PFSK-1 (cell line): ENCODE measurements at regions not wholly inside any gene's neighbourhood (a gene's known extent, or its start where the extent isn't known, plus 50 kb on each side); places are given as distances from the start of the nearest gene placed in this dataset.

Experiments
- POLR2AphosphoS5 ChIP-seq: IDR thresholded peaks from 2 replicates; pipeline ENCODE4 v1.6.1; 2012; ENCODE audit warnings: low read depth, mild to moderate bottlenecking, control low read depth, low read length, moderate library complexity
- TF ChIP-seq, protein P1 (sequence below), 2 experiments: IDR thresholded peaks; 2 replicates each; pipeline versions ENCODE4 v1.6.1 to v1.8.0; 2011 to 2012; ENCODE audit warnings: low read depth in 2 of 2, low read length in 2 of 2, control low read depth in 1 of 2, inconsistent platforms in 1 of 2, mild to moderate bottlenecking in 1 of 2, moderate library complexity in 1 of 2; ENCODE audit not compliant: insufficient read depth in 1 of 2

GRCh38 chr7:25726170-25726780 lies 425.7 kb upstream of the NFE2L3 start:
- TF ChIP-seq, protein P1, sequence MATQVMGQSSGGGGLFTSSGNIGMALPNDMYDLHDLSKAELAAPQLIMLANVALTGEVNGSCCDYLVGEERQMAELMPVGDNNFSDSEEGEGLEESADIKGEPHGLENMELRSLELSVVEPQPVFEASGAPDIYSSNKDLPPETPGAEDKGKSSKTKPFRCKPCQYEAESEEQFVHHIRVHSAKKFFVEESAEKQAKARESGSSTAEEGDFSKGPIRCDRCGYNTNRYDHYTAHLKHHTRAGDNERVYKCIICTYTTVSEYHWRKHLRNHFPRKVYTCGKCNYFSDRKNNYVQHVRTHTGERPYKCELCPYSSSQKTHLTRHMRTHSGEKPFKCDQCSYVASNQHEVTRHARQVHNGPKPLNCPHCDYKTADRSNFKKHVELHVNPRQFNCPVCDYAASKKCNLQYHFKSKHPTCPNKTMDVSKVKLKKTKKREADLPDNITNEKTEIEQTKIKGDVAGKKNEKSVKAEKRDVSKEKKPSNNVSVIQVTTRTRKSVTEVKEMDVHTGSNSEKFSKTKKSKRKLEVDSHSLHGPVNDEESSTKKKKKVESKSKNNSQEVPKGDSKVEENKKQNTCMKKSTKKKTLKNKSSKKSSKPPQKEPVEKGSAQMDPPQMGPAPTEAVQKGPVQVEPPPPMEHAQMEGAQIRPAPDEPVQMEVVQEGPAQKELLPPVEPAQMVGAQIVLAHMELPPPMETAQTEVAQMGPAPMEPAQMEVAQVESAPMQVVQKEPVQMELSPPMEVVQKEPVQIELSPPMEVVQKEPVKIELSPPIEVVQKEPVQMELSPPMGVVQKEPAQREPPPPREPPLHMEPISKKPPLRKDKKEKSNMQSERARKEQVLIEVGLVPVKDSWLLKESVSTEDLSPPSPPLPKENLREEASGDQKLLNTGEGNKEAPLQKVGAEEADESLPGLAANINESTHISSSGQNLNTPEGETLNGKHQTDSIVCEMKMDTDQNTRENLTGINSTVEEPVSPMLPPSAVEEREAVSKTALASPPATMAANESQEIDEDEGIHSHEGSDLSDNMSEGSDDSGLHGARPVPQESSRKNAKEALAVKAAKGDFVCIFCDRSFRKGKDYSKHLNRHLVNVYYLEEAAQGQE (IDR thresholded peaks at IDR 0.05; ENCODE audit: insufficient read depth in 1 of 2, low read depth in 2 of 2, low read length in 2 of 2) = no peak
- TF ChIP-seq POLR2AphosphoS5 = no peak
